Panc1 (cell line): ENCODE measurements at regions not wholly inside any gene's neighbourhood (a gene's known extent, or its start where the extent isn't known, plus 50 kb on each side); places are given as distances from the start of the nearest gene placed in this dataset.

Experiments used
- ATAC-seq: fragments of 200-7000 bp; cut with Tn5 transposase; 2 replicates; pipeline ENCODE4 v1.9.1; 2020; ENCODE audit warnings: mild to moderate bottlenecking, moderate library complexity
- BruUV-seq: library from RNA; stranded (reverse); fragments of 400-500 nt; replicated peaks from 2 replicates; lab custom pipeline; 2021; lab: Mats Ljungman, UMichigan
- CTCF ChIA-PET: fragments of 300-600 bp; sonication (Branson Sonifier 250); formaldehyde crosslinking; loops from one replicate; lab custom pipeline; 2022; ENCODE audit warnings: antibody characterized with exemption; lab: Charles Lee
- POLR2A ChIA-PET: fragments of 300-600 bp; sonication (Branson Sonifier 250); formaldehyde crosslinking; loops from one replicate; lab custom pipeline; 2022; ENCODE audit warnings: antibody characterized with exemption; lab: Charles Lee
- DNase-seq: peaks from one replicate; pipeline ENCODE4 v3.0.0-alpha.2; 2010; ENCODE audit warnings: low read depth, low spot score
- H3K27ac ChIP-seq: 2 replicates; pipeline ENCODE4 v1.5.1; 2011; ENCODE audit warnings: mild to moderate bottlenecking, low read length, inconsistent platforms
- H3K27me3 ChIP-seq: fragments of 200-500 bp; sonication (Bioruptor generic); 2 replicates; pipeline ENCODE4 v1.6.0; 2014; ENCODE audit warnings: low read length, inconsistent platforms; ENCODE audit not compliant: control insufficient read depth, insufficient read depth
- H3K36me3 ChIP-seq: fragments of 200-500 bp; sonication (Bioruptor generic); 2 replicates; pipeline ENCODE4 v1.5.1; 2014; ENCODE audit warnings: inconsistent platforms, mild to moderate bottlenecking, low read length, moderate library complexity; ENCODE audit not compliant: control insufficient read depth, insufficient read depth
- H3K4me1 ChIP-seq: 2 replicates; pipeline ENCODE4 v1.5.1; 2011; ENCODE audit warnings: inconsistent platforms, mild to moderate bottlenecking, low read length, moderate library complexity; ENCODE audit not compliant: control insufficient read depth, insufficient read depth
- H3K4me3 ChIP-seq, 2 experiments: 2 replicates each; pipeline ENCODE4 v1.5.1; 2011 to 2012; ENCODE audit warnings: low read depth in 2 of 2, low read length in 2 of 2, mild to moderate bottlenecking in 2 of 2, inconsistent platforms in 1 of 2, moderate library complexity in 1 of 2
- H3K9me3 ChIP-seq: fragments of 200-500 bp; sonication (Bioruptor generic); 2 replicates; pipeline ENCODE4 v1.5.1; 2014; ENCODE audit warnings: low read depth, mild to moderate bottlenecking, inconsistent platforms, low read length, moderate library complexity; ENCODE audit not compliant: control insufficient read depth, insufficient read depth
- CTCF ChIP-seq: fragments of 450-650 bp; IDR thresholded peaks from 2 replicates; pipeline ENCODE4 v1.5.1; 2017; ENCODE audit warnings: mild to moderate bottlenecking
- POLR2AphosphoS5 ChIP-seq: IDR thresholded peaks from 2 replicates; pipeline ENCODE4 v1.6.1; 2012; ENCODE audit warnings: mild to moderate bottlenecking, low read depth, low read length, moderate library complexity
- SIN3A ChIP-seq: IDR thresholded peaks from 2 replicates; pipeline ENCODE4 v1.6.1; 2012; ENCODE audit warnings: low read depth, mild to moderate bottlenecking, low read length, moderate library complexity, borderline replicate concordance; ENCODE audit not compliant: insufficient read depth
- TCF7L2 ChIP-seq: IDR thresholded peaks from 2 replicates; pipeline ENCODE4 v1.6.1; 2011; ENCODE audit warnings: mild to moderate bottlenecking, low read depth, low read length, inconsistent platforms
- in situ Hi-C: cut with HindIII; loops from 2 replicates; pipeline ENCODE4 v1.10.0; 2016; ENCODE audit warnings: low sequenced_read_pairs, low pct_unique_long_range_greater_than_20kb
- intact Hi-C: fragments of 100-400 bp; cut with micrococcal nuclease; formaldehyde crosslinking; loops from one replicate; pipeline ENCODE4 v1.10.0; 2022; ENCODE audit not compliant: unreplicated experiment
- TF ChIP-seq, protein P1 (sequence below), 2 experiments: IDR thresholded peaks; 2 replicates each; pipeline ENCODE4 v1.6.1; 2011 to 2012; ENCODE audit warnings: low read depth in 2 of 2, control low read depth in 1 of 2, low read length in 1 of 2, mild to moderate bottlenecking in 1 of 2, moderate library complexity in 1 of 2; ENCODE audit not compliant: insufficient read depth in 1 of 2

DNA sequence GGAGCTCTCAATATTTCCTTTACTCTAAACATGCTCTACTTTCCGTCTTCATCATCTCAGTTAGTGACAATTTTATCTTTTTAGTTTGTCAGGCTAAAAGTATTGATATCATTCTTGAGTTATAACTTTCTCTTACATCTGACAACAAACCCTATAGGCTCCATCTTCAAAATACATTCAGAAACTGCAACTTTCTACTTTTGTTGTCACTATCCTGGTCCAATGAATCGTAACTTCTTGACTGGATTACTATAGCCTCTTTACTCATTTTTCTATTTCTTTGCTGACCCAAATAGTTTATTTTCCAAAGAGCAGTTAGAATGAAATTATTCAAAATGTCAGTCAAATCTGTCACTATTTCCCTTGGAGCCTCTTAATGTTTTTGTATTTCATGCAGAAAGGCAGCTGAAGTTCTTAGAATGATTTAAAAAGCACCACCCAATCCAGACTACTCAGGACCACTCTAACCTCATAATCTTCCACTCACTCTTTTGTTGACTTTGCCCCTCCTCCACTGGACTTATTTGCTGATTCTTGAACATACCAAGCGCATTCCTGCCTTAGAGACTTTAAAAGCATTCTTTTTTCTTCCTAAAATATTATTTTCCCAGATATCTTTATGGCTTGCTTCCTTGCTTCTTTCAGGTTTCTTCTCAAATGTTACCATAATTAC, 119.9 kb upstream of the CBLB start:
- no TSS peak for BruUV-seq
- ChIA-PET CTCF (no interaction called here), POLR2A (no interaction called here)
- in situ Hi-C loops (no loop called here), intact Hi-C loops (no loop called here)
- H3K27ac ChIP-seq, result no peak overlapping the region
- no peaks in the 10 kb centered on the region for H3K36me3 ChIP-seq
- no peaks in the 10 kb centered on the region for H3K4me1 ChIP-seq
- no peak overlapping the region for H3K4me3 ChIP-seq
- TF ChIP-seq POLR2AphosphoS5 (no peak), CTCF (no peak), TCF7L2 (no peak), SIN3A (no peak)
- TF ChIP-seq, protein P1, sequence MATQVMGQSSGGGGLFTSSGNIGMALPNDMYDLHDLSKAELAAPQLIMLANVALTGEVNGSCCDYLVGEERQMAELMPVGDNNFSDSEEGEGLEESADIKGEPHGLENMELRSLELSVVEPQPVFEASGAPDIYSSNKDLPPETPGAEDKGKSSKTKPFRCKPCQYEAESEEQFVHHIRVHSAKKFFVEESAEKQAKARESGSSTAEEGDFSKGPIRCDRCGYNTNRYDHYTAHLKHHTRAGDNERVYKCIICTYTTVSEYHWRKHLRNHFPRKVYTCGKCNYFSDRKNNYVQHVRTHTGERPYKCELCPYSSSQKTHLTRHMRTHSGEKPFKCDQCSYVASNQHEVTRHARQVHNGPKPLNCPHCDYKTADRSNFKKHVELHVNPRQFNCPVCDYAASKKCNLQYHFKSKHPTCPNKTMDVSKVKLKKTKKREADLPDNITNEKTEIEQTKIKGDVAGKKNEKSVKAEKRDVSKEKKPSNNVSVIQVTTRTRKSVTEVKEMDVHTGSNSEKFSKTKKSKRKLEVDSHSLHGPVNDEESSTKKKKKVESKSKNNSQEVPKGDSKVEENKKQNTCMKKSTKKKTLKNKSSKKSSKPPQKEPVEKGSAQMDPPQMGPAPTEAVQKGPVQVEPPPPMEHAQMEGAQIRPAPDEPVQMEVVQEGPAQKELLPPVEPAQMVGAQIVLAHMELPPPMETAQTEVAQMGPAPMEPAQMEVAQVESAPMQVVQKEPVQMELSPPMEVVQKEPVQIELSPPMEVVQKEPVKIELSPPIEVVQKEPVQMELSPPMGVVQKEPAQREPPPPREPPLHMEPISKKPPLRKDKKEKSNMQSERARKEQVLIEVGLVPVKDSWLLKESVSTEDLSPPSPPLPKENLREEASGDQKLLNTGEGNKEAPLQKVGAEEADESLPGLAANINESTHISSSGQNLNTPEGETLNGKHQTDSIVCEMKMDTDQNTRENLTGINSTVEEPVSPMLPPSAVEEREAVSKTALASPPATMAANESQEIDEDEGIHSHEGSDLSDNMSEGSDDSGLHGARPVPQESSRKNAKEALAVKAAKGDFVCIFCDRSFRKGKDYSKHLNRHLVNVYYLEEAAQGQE (IDR thresholded peaks at IDR 0.05; ENCODE audit: insufficient read depth in 1 of 2, low read depth in 2 of 2, low read length in 1 of 2), result no peak
- H3K9me3 ChIP-seq, result no peaks in the 10 kb centered on the region
- ATAC-seq, result no peak
- no peak for DNase-seq
- H3K27me3 ChIP-seq, result no peaks in the 10 kb centered on the region

DNA sequence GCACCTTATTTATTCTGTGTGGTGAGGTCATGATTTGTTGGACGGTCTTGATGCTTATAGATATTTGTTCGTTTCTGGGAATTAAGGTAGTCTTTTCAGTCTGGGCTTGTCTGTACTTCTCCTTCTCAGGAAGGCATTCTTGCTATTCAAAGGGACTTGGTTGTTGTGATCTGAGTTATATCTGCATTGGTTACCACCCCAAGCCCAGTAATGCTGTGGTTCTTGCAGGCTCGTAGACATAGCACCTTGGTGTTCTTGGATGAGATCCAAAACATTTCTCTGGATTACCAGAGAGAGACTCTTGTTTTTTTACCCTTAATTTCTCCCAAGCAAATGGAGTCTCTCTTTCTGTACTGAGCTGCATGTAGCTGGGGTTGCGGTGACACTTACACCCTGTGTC, 128.0 kb upstream of the CBLB start:
- ATAC-seq (no peak), DNase-seq (no peak)
- CTCF ChIA-PET, result no interaction called here
- Histone ChIP-seq H3K36me3 (no peaks in the 10 kb centered on the region), H3K4me3 (no peak overlapping the region), H3K4me1 (no peaks in the 10 kb centered on the region), H3K27me3 (no peaks in the 10 kb centered on the region), H3K27ac (no peak overlapping the region), H3K9me3 (no peaks in the 10 kb centered on the region)
- in situ Hi-C loops, result no loop called here
- no peak for TF ChIP-seq CTCF
- TF ChIP-seq TCF7L2, result no peak
- TF ChIP-seq POLR2AphosphoS5, result no peak
- no peak for TF ChIP-seq SIN3A
- TF ChIP-seq, protein P1 (IDR thresholded peaks at IDR 0.05; ENCODE audit: insufficient read depth in 1 of 2, low read depth in 2 of 2, low read length in 1 of 2), result no peak
- no TSS peak for BruUV-seq
- POLR2A ChIA-PET, result no interaction called here
- intact Hi-C loops, result no loop called here
